ENCODE measurements at regions not wholly inside any gene's neighbourhood (a gene's known extent, or its start where the extent isn't known, plus 50 kb on each side); places are given as distances from the start of the nearest gene placed in this dataset.

DNA sequence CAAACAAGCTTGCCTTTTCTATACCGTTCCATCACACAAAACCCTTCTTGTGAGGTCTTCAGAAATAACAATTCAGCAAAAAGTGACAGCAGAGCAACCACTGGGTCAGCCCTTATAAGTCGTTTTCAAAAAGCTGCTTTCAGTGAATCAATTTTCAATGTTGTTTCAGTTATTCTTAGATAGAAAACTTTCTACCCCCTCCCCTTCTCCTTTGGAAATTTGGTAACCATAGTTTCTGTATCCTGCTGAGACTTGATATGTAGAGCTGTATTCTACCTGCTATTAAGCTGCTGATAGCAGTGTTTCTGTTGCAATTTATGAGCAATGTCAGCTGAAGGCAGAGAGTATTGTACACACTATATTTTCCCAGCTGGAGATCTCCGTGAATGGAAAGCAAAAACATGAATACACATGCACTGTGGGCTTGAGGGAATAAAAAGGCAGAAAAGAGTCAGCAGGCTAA is 75.7 kb downstream of the ZNF608 start:
- H3K36me3 Mint-ChIP-seq (ENCODE audit: low read depth): no peaks in the 10 kb centered on the region
- POLR2A ChIA-PET: no interaction called here
- H3K27ac Mint-ChIP-seq: no peak overlapping the region
- no peaks in the 10 kb centered on the region for H3K4me1 Mint-ChIP-seq
- CTCF ChIA-PET: no interaction called here
- H3K9me3 Mint-ChIP-seq: no peaks in the 10 kb centered on the region
- no peak overlapping the region for H3K4me3 Mint-ChIP-seq
- no peak for DNase-seq
- peaks cover 5% of the 10 kb centered on the region for H3K27me3 Mint-ChIP-seq

DNA sequence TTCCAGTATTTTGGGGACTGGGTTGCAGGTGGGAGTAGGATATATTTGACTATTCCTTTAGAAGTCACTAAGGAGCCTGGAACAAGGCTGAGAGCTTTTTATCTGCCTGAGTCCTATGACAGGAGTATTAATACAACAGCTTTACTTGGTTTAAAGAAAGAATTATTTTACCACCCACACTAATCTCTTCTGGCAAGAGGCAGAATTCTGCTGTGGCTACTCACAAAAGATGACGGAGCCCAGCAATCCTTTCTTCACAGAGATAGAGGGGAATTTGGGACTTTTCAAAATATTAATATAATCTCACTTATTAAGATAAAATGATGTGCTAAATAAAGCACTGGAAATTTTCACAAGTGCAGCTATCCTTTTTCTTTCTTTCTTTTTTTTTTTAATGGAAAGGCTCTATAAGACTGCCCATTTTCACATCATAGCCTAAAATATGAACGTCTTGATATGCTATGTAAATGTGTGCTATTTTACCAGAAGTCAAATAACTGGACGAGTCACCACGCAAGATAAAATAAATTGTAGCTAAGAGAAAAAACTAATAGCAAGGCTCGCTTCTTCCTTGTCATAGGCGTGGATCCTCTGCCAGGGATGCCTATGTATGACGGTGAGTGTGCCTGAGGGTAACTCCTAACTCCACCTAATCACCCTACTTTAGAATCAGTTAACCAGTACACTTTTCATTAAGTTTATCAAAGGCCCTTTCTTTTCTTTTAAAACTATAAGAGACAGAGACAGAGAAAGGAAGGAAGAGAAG is 76.3 kb downstream of the ZNF608 start:
- no peak for DNase-seq
- no peaks in the 10 kb centered on the region for H3K4me1 Mint-ChIP-seq
- H3K4me3 Mint-ChIP-seq: no peak overlapping the region
- CTCF ChIA-PET: no interaction called here
- no peak overlapping the region for H3K27ac Mint-ChIP-seq
- POLR2A ChIA-PET: no interaction called here
- H3K36me3 Mint-ChIP-seq (ENCODE audit: low read depth): no peaks in the 10 kb centered on the region
- H3K9me3 Mint-ChIP-seq: no peaks in the 10 kb centered on the region
- peaks cover 6% of the 10 kb centered on the region for H3K27me3 Mint-ChIP-seq

DNA sequence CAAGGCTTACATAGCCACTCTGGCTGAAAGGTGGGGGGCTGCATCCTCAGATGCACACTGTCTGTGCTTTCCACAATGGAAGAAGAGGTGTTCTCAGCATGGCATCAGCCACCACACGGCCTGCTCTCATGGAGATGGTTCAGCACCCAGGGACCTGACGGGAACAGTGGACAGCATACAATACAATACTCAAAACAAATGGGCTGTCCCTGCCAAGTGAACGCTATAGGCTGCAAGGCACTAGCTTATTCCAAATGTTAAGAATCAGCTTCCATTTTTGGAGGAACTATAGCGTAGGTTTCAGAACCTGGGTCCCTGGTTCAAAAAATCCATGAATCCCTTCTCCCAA is 77.2 kb downstream of the ZNF608 start:
- no peak for DNase-seq
- CTCF ChIA-PET: no interaction called here
- Mint-ChIP-seq H3K36me3 (ENCODE audit: low read depth) (no peaks in the 10 kb centered on the region), H3K27ac (no peak overlapping the region), H3K9me3 (no peaks in the 10 kb centered on the region), H3K27me3 (peaks cover 7% of the 10 kb centered on the region), H3K4me3 (no peak overlapping the region), H3K4me1 (no peaks in the 10 kb centered on the region)
- POLR2A ChIA-PET: no interaction called here

DNA sequence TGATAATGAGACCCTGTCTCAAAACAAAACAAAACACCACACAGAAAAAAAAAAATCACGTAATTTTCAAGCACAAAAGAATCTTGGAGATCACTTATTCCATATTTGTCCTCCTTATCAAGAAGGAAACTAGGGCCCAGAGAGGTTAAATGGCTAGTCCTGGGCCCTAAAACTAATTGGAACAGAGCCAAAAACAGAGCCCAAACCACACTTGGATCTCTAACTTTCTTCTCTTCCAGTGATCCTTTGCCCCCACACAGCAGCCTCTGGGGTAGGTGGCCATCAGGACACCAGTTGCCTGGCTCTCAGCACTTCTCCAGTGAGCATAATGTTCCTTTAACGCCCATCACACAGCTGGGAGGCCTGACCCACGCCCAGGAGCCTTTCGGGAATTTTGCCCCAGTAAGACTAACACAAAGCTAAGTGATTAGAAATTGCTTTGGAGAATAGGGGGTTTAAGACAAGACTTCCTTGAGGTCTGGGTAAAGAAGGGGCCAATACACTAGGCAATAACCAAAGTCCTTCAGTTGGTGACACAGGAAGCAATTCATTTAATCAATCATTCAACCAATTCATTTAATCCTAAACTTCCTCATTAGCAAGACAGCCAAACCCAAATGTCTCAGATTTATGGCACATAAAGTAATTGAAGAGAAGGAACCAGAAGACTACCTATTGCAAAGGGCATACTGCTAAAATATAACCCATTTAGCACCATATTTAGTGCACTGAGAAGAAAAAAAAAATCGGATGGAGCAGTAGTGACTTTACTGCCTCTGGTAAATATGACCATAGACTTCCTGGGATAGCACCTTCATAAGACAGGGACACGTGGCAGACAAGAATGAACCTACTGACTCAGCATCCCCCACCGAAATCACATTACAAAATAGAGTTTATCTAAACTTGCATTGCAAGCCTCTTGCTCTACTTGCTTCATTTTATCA is 77.8 kb downstream of the ZNF608 start:
- CTCF ChIA-PET: no interaction called here
- Mint-ChIP-seq H3K4me3 (no peak overlapping the region), H3K36me3 (ENCODE audit: low read depth) (no peaks in the 10 kb centered on the region), H3K4me1 (no peaks in the 10 kb centered on the region), H3K9me3 (no peaks in the 10 kb centered on the region), H3K27me3 (peaks cover 11% of the 10 kb centered on the region), H3K27ac (no peak overlapping the region)
- DNase-seq: no peak
- POLR2A ChIA-PET: no interaction called here

DNA sequence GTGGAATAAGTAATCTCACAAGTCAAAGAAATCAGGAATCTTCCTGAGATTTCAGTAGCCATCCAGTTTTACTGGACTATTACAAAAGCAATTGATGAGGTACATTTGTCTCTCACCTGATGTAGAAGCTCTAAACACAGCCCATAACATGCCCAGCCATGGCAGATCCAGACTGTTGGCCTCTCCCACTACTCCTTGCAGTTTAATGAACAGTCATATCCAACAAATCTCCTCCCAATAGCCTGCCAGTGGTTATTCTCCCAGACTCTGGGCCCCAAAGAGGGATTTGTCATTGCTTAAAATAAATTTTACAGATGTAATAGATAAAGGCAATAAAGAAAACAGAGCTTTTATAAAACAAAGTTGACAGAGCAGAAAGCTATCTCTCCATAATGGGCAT is 80.8 kb downstream of the ZNF608 start:
- H3K27me3 Mint-ChIP-seq: peaks cover 14% of the 10 kb centered on the region
- no peaks in the 10 kb centered on the region for H3K9me3 Mint-ChIP-seq
- H3K36me3 Mint-ChIP-seq (ENCODE audit: low read depth): no peaks in the 10 kb centered on the region
- H3K27ac Mint-ChIP-seq: no peak overlapping the region
- no peak overlapping the region for H3K4me3 Mint-ChIP-seq
- no peaks in the 10 kb centered on the region for H3K4me1 Mint-ChIP-seq
- POLR2A ChIA-PET: no interaction called here
- no peak for DNase-seq
- CTCF ChIA-PET: no interaction called here

DNA sequence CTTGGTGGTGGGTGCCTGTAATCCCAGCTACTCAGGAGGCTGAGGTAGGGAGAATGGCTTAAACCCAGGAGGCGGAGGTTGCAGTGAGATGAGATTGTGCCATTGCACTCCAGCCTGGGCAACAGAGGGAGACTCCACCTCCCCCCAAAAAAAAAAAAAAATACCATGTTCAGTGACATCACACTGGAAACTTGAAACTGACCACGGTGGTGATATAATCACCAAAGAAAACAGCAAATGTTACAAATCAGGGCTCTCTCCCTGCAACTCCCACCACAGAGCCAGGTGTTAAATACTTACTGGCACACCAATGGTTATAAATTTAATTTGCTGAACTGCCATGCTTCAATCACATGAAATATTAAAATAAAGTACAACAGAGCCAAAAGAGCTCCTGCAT is 81.4 kb downstream of the ZNF608 start:
- no peak overlapping the region for H3K27ac Mint-ChIP-seq
- no peak for DNase-seq
- H3K36me3 Mint-ChIP-seq (ENCODE audit: low read depth): no peaks in the 10 kb centered on the region
- H3K9me3 Mint-ChIP-seq: no peaks in the 10 kb centered on the region
- POLR2A ChIA-PET: no interaction called here
- H3K4me1 Mint-ChIP-seq: no peaks in the 10 kb centered on the region
- peaks cover 19% of the 10 kb centered on the region for H3K27me3 Mint-ChIP-seq
- H3K4me3 Mint-ChIP-seq: no peak overlapping the region
- CTCF ChIA-PET: no interaction called here

DNA sequence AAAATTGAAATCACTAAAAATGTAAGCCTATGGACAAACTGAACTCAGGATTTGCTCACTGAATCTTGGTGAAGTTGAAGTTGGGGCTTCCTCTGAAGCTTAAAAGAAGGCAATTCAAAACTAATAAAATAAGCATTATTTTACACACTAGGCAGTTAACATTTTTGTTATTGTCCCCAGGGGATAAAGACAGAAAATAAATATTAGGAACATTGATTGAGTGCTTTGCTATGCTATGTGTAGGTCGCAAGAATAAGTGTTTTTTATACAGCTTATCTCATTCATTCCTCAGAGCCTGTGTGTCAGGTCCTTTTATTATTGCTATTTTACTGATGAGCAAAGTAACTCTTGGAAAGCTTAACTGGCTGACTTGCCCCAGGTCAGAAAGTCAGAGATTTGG is 82.2 kb downstream of the ZNF608 start:
- Mint-ChIP-seq H3K36me3 (ENCODE audit: low read depth) (no peaks in the 10 kb centered on the region), H3K27me3 (peaks cover 24% of the 10 kb centered on the region), H3K27ac (no peak overlapping the region), H3K4me3 (no peak overlapping the region), H3K4me1 (no peaks in the 10 kb centered on the region), H3K9me3 (no peaks in the 10 kb centered on the region)
- CTCF ChIA-PET: no interaction called here
- POLR2A ChIA-PET: no interaction called here
- no peak for DNase-seq

DNA sequence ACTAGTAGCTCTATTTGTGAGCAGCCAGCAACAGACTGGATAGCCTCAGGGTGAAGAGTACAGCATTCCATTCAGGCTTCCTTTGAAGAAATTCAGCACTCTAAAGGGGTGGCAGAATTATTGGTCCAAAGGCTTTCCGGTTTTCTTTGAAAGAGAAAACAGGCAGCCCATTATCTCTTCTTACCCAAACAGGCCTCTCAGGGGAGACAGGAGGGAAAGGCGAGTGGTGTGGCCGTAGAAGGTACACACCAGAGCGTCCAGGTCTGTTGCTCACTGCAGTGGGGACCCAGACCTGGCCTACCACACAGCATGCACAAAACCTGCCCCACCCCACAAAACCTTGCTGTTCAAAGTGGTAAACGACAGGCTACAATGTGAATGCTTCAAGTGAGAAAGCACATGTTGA is 83.3 kb downstream of the ZNF608 start:
- POLR2A ChIA-PET: no interaction called here

DNA sequence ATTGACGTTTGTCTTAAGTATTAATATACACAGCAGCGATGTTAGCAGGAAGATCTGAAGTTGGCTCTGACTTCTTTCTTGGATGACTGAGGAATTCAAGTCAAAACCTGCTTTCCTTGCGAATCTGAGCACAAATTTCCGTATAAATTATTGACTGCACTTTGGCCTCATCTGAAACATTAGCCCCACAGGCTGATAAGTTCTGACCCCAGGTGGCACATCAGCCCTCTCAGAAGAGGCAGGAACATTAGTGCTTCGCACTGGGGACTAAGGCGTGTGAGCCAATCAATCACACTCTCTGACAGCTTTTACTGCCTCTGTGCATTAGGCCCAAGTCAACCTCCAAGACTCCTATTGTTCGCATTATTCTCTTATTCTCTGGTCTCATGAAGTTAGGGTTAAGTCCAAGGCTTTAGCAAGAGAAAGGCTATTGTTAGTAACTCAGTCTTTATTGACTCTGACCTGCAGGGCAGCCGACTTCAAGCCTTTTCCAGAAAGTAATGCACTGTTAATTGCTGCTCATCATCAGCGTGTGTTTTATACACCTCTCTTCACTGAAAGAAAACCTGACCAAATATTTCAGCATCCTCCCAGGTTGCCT is 84.2 kb downstream of the ZNF608 start:
- Mint-ChIP-seq H3K9me3 (no peaks in the 10 kb centered on the region), H3K36me3 (ENCODE audit: low read depth) (no peaks in the 10 kb centered on the region), H3K4me3 (no peak overlapping the region), H3K27ac (no peak overlapping the region), H3K27me3 (peaks cover 35% of the 10 kb centered on the region), H3K4me1 (no peaks in the 10 kb centered on the region)
- ChIA-PET CTCF (no interaction called here), POLR2A (no interaction called here)
- DNase-seq: no peak

More for the DNA sequence above, 83.3 kb downstream of the ZNF608 start:
- Mint-ChIP-seq H3K4me3 (no peak overlapping the region), H3K36me3 (ENCODE audit: low read depth) (no peaks in the 10 kb centered on the region), H3K9me3 (no peaks in the 10 kb centered on the region), H3K4me1 (no peaks in the 10 kb centered on the region), H3K27ac (no peak overlapping the region), H3K27me3 (peaks cover 32% of the 10 kb centered on the region)
- DNase-seq: no peak
- CTCF ChIA-PET: no interaction called here

DNA sequence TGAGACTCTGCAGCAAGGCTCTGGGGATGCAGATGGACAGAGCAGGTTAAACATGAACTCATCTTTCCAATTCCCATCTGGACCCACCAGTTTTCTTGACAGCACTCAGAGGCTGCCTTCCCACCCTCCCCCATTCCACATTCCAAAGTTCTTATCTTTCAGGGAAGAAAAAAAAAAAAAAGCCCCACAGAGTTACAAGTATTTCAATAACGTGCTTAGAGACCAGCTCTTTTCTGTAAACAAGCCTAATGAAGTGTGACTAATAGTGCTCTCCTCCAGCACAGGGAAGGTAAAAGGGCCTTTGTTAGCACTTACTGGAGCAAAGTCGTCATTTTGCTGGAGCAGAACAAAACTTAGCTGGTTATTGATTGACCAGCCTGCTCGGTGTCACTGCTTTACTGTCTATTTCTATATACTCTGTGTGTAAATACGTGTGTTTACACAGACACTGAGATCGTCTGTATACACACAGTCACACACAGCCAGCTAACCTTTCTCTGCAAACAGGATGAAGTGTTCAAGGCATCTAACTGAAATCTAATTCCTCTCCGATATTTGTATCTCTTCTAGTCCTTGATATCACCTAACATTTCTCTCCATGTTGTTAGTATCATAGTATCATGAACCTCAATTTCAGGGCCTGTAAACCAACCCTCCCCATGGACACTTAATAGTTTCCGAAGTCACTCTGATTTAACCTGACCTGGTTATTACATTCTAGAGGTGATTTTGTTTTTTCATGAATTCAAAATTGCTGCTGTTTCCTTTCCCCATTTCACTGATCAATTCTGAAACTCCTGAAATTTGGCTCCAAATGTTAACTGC is 84.9 kb downstream of the ZNF608 start:
- no peaks in the 10 kb centered on the region for H3K4me1 Mint-ChIP-seq
- H3K9me3 Mint-ChIP-seq: no peaks in the 10 kb centered on the region
- no peak overlapping the region for H3K27ac Mint-ChIP-seq
- peaks cover 35% of the 10 kb centered on the region for H3K27me3 Mint-ChIP-seq
- H3K4me3 Mint-ChIP-seq: no peak overlapping the region
- CTCF ChIA-PET: interaction anchor here (0.6 kb wide), 1 partner anchor 14 kb away, joined by 4 read pairs; no protein-coding TSS in a partner anchor
- no peak for DNase-seq
- H3K36me3 Mint-ChIP-seq (ENCODE audit: low read depth): no peaks in the 10 kb centered on the region
- POLR2A ChIA-PET: no interaction called here

DNA sequence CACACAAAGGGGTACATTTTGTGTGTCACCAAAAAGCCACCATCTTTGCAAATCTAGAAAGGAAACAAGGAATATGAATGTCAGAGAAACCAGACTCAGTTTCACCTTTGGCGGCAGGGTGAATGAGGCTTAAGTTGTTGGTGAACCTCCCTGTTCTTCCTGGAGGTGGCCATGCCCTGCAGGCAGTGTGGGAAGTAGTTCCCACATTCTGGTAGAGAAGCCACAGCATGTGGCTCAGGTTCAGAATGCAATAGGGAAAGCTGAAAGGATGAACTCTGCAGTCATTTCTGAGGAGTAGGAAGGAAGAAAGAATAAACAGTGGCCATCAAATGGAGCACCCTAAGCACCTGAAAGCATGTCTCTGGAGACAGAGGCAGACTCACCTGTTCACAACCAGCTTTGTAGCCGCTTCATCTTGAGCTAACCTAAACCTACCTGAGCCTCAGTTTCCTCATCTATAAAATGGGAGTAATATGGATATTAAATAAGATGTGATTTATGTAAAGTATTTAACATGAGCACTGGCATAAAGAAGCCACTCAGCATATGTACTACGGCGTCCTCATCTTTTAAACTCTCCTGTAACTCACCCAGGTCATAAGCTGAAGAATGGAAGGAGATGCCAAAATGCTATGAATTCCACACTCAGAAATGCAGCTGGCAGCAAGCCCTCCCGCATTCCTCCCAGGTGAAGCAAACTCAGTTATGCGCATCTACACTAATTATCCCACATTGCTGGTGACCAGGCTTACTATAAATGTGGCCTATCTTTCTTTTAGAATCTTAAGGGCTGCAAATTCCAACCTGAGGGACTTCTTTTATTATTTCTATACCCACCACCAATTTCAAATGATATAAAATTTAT is 86.0 kb downstream of the ZNF608 start:
- Mint-ChIP-seq H3K4me3 (no peak overlapping the region), H3K27me3 (peaks cover 29% of the 10 kb centered on the region), H3K9me3 (no peaks in the 10 kb centered on the region), H3K4me1 (no peaks in the 10 kb centered on the region), H3K27ac (no peak overlapping the region), H3K36me3 (ENCODE audit: low read depth) (no peaks in the 10 kb centered on the region)
- ChIA-PET CTCF (no interaction called here), POLR2A (no interaction called here)
- DNase-seq: no peak

DNA sequence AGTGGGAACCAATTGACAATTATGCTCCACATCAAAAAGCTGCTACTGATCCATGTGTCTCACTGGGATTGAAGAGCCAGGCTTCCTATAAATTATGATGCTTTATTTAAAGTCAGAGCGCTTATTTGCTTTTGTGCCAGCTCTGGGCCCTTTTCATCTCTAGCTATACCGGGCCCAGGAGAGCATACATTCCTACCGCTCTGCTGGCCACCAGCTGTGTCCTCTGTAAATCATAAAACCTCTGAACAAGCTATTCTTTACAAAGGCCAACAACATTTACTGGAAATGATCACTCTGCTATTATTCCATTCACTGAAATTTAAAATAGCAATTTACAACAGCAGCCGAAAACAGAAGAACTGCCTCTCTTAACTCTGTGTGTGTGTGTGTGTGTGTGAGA is 86.6 kb downstream of the ZNF608 start:
- no peak for DNase-seq
- ChIA-PET POLR2A (no interaction called here), CTCF (interaction anchor here (1.0 kb wide), 1 partner anchor 22 kb away, joined by 3 read pairs; no protein-coding TSS in a partner anchor)
- no peaks in the 10 kb centered on the region for H3K9me3 Mint-ChIP-seq
- peaks cover 29% of the 10 kb centered on the region for H3K27me3 Mint-ChIP-seq
- no peak overlapping the region for H3K4me3 Mint-ChIP-seq
- H3K4me1 Mint-ChIP-seq: no peaks in the 10 kb centered on the region
- no peaks in the 10 kb centered on the region for H3K36me3 Mint-ChIP-seq (ENCODE audit: low read depth)
- H3K27ac Mint-ChIP-seq: no peak overlapping the region
